ENCODE measurements at regions not wholly inside any gene's neighbourhood (a gene's known extent, or its start where the extent isn't known, plus 50 kb on each side); places are given as distances from the start of the nearest gene placed in this dataset.

DNA sequence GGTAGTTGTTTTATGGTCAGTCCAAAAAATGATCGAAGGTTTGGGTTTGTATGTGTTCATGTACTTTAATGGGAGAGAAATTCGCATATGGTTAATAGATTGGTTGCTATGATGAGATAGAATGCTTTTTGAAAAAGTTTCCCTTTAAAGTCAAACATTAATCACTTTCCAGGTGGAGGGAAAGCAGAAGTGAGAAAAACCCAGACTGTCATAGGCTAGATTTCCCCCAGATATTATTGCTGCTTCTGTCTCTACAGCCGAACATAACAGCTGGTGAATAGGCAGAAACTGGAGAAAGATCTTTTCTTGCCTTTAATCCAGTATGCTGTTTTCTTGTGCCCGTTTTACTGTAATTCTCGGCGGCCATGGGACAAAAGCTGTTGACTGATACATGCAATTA is 287.6 kb downstream of the SOX2 start:
- TF ChIP-seq, protein P1, sequence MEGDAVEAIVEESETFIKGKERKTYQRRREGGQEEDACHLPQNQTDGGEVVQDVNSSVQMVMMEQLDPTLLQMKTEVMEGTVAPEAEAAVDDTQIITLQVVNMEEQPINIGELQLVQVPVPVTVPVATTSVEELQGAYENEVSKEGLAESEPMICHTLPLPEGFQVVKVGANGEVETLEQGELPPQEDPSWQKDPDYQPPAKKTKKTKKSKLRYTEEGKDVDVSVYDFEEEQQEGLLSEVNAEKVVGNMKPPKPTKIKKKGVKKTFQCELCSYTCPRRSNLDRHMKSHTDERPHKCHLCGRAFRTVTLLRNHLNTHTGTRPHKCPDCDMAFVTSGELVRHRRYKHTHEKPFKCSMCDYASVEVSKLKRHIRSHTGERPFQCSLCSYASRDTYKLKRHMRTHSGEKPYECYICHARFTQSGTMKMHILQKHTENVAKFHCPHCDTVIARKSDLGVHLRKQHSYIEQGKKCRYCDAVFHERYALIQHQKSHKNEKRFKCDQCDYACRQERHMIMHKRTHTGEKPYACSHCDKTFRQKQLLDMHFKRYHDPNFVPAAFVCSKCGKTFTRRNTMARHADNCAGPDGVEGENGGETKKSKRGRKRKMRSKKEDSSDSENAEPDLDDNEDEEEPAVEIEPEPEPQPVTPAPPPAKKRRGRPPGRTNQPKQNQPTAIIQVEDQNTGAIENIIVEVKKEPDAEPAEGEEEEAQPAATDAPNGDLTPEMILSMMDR (conservative IDR thresholded peaks at IDR 0.05) = no peak
- no peak for TF ChIP-seq ZFX (IDR thresholded peaks at IDR 0.05)

Measured in C4-2B (cell line).